Neural progenitor cell (in vitro differentiated cells): ENCODE measurements at regions not wholly inside any gene's neighbourhood (a gene's known extent, or its start where the extent isn't known, plus 50 kb on each side); places are given as distances from the start of the nearest gene placed in this dataset.

Source experiments
- DNase-seq: peaks from one replicate; pipeline ENCODE4 v3.0.0-alpha.2; 2016; ENCODE audit warnings: low spot score
- H2AFZ ChIP-seq: fragments of 200-600 bp; sonication (generic); replicated peaks from 2 replicates; pipeline ENCODE4 v1.6.1; 2016; ENCODE audit warnings: antibody characterized with exemption
- H3F3A ChIP-seq: fragments of 200-600 bp; sonication (generic); 2 replicates; pipeline ENCODE4 v1.6.1; 2016; ENCODE audit warnings: antibody characterized with exemption, low read depth
- H3K27ac ChIP-seq: fragments of 200-600 bp; sonication (generic); 2 replicates; pipeline ENCODE4 v1.5.1; 2016; ENCODE audit warnings: mild to moderate bottlenecking
- H3K27me3 ChIP-seq: fragments of 200-600 bp; sonication (generic); 2 replicates; pipeline ENCODE4 v1.6.1; 2016; ENCODE audit warnings: mild to moderate bottlenecking, moderate library complexity
- H3K36me3 ChIP-seq: fragments of 200-600 bp; sonication (generic); 2 replicates; pipeline ENCODE4 v1.5.1; 2016
- H3K4me1 ChIP-seq: fragments of 200-600 bp; sonication (generic); 2 replicates; pipeline ENCODE4 v1.6.1; 2016; ENCODE audit warnings: mixed run types
- H3K4me2 ChIP-seq: fragments of 200-600 bp; sonication (generic); 2 replicates; pipeline ENCODE4 v1.6.1; 2016
- H3K4me3 ChIP-seq: fragments of 200-600 bp; sonication (generic); 2 replicates; pipeline ENCODE4 v1.5.1; 2016
- H3K79me2 ChIP-seq: fragments of 200-600 bp; sonication (generic); 2 replicates; pipeline ENCODE4 v1.6.1; 2016; ENCODE audit warnings: low read depth
- H3K9ac ChIP-seq: fragments of 200-600 bp; sonication (generic); 2 replicates; pipeline ENCODE4 v1.6.1; 2016
- H3K9me3 ChIP-seq: fragments of 200-600 bp; sonication (generic); 2 replicates; pipeline ENCODE4 v1.5.1; 2016; ENCODE audit warnings: low read depth
- H4K20me1 ChIP-seq: fragments of 200-600 bp; sonication (generic); 2 replicates; pipeline ENCODE4 v1.6.1; 2016; ENCODE audit warnings: low read depth
- H3K27ac Mint-ChIP-seq: 3 replicates; pipeline ENCODE4 v1.8.0; 2021; ENCODE audit warnings: mixed read lengths
- H3K27me3 Mint-ChIP-seq: 2 replicates; pipeline ENCODE4 v1.8.0; 2022; ENCODE audit warnings: low read depth, mild to moderate bottlenecking, inconsistent platforms, moderate library complexity, mixed read lengths; ENCODE audit not compliant: insufficient read depth
- H3K36me3 Mint-ChIP-seq: 3 replicates; pipeline ENCODE4 v1.8.0; 2021; ENCODE audit warnings: mixed read lengths
- H3K4me1 Mint-ChIP-seq: 3 replicates; pipeline ENCODE4 v1.8.0; 2021; ENCODE audit warnings: mixed read lengths
- H3K4me3 Mint-ChIP-seq: 3 replicates; pipeline ENCODE4 v1.8.0; 2021; ENCODE audit warnings: mild to moderate bottlenecking, moderate library complexity, mixed read lengths
- H3K9me3 Mint-ChIP-seq: 3 replicates; pipeline ENCODE4 v1.8.0; 2020; ENCODE audit warnings: mixed read lengths
- CTCF ChIP-seq: fragments of 200-600 bp; sonication (generic); IDR thresholded peaks from 2 replicates; pipeline ENCODE4 v1.5.1; 2017; ENCODE audit warnings: antibody characterized with exemption, mild to moderate bottlenecking
- EZH2 ChIP-seq: fragments of 200-600 bp; sonication (generic); IDR thresholded peaks from 2 replicates; pipeline ENCODE4 v1.6.1; 2017; ENCODE audit warnings: antibody characterized with exemption, mild to moderate bottlenecking, moderate library complexity
- EZH2phosphoT487 ChIP-seq: fragments of 200-600 bp; sonication (generic); IDR thresholded peaks from 2 replicates; pipeline ENCODE4 v1.6.1; 2017; ENCODE audit warnings: antibody characterized with exemption

- no peaks in the 10 kb centered on the region for H3K27me3 Mint-ChIP-seq
- no peak overlapping the region for H3K4me2 ChIP-seq
- no peak overlapping the region for H3K4me3 Mint-ChIP-seq
- H3K27ac Mint-ChIP-seq: no peak overlapping the region
- no peaks in the 10 kb centered on the region for H3K9me3 ChIP-seq
- H3K36me3 Mint-ChIP-seq: no peaks in the 10 kb centered on the region
- H3K27ac ChIP-seq: no peak overlapping the region
- no peaks in the 10 kb centered on the region for H3K4me1 ChIP-seq
- H3K9ac ChIP-seq: no peak overlapping the region
- no peak for DNase-seq
- no peaks in the 10 kb centered on the region for H3K27me3 ChIP-seq
- no peaks in the 10 kb centered on the region for H3F3A ChIP-seq
- H2AFZ ChIP-seq: no peak overlapping the region
- H4K20me1 ChIP-seq: no peaks in the 10 kb centered on the region
- no peak for TF ChIP-seq EZH2phosphoT487
- no peak for TF ChIP-seq EZH2
- no peak for TF ChIP-seq CTCF
- no peaks in the 10 kb centered on the region for H3K79me2 ChIP-seq
- peaks cover 4% of the 10 kb centered on the region for H3K4me1 Mint-ChIP-seq
- no peak overlapping the region for H3K4me3 ChIP-seq
- H3K36me3 ChIP-seq: no peaks in the 10 kb centered on the region
- H3K9me3 Mint-ChIP-seq: peaks cover 3% of the 10 kb centered on the region
Observed at GRCh38 chr2:19797871-19798270, 103.9 kb downstream of the TTC32 start.

GRCh38 chr2:19797243-19797810, 104.5 kb downstream of the TTC32 start:
- Histone ChIP-seq H2AFZ (no peak overlapping the region), H3K4me1 (no peaks in the 10 kb centered on the region), H3K27ac (no peak overlapping the region), H3K9me3 (no peaks in the 10 kb centered on the region), H3K4me2 (no peak overlapping the region), H3F3A (no peaks in the 10 kb centered on the region), H3K4me3 (no peak overlapping the region), H3K36me3 (no peaks in the 10 kb centered on the region), H4K20me1 (no peaks in the 10 kb centered on the region), H3K9ac (no peak overlapping the region), H3K27me3 (no peaks in the 10 kb centered on the region), H3K79me2 (no peaks in the 10 kb centered on the region)
- Mint-ChIP-seq H3K27me3 (peaks cover 3% of the 10 kb centered on the region), H3K4me3 (no peak overlapping the region), H3K36me3 (no peaks in the 10 kb centered on the region), H3K9me3 (peaks cover 3% of the 10 kb centered on the region), H3K27ac (no peak overlapping the region), H3K4me1 (peaks cover 4% of the 10 kb centered on the region)
- no peak for DNase-seq
- TF ChIP-seq EZH2phosphoT487 (no peak), EZH2 (no peak), CTCF (no peak)

GRCh38 chr2:19796035-19796695, 105.6 kb downstream of the TTC32 start:
- TF ChIP-seq EZH2phosphoT487: no peak
- TF ChIP-seq CTCF: no peak
- TF ChIP-seq EZH2: no peak
- Histone ChIP-seq H4K20me1 (no peaks in the 10 kb centered on the region), H3K9me3 (no peaks in the 10 kb centered on the region), H3K79me2 (no peaks in the 10 kb centered on the region), H3K36me3 (no peaks in the 10 kb centered on the region), H3K4me3 (no peak overlapping the region), H3K4me1 (no peaks in the 10 kb centered on the region), H3K9ac (no peak overlapping the region), H3F3A (no peaks in the 10 kb centered on the region), H3K4me2 (no peak overlapping the region), H2AFZ (no peak overlapping the region), H3K27ac (no peak overlapping the region), H3K27me3 (no peaks in the 10 kb centered on the region)
- H3K9me3 Mint-ChIP-seq: peaks cover 3% of the 10 kb centered on the region
- H3K4me3 Mint-ChIP-seq: no peak overlapping the region
- H3K27me3 Mint-ChIP-seq: peaks cover 3% of the 10 kb centered on the region
- no peaks in the 10 kb centered on the region for H3K36me3 Mint-ChIP-seq
- no peak for DNase-seq
- H3K27ac Mint-ChIP-seq: no peak overlapping the region
- H3K4me1 Mint-ChIP-seq: peaks cover 4% of the 10 kb centered on the region
